Skin epidermis (tissue), 12 donors: ENCODE measurements at regions not wholly inside any gene's neighbourhood (a gene's known extent, or its start where the extent isn't known, plus 50 kb on each side); places are given as distances from the start of the nearest gene placed in this dataset.

Experiments
- H3K27ac ChIP-seq, 21 experiments: fragments of 200-600 bp; sonication (generic) in 11 of 21; one replicate each; pipeline ENCODE4 v1.5.0; 2020; ENCODE audit warnings: mild to moderate bottlenecking in 3 of 21, inconsistent platforms in 2 of 21, moderate library complexity in 2 of 21
- H3K4me3 ChIP-seq, 7 experiments: fragments of 200-600 bp; sonication (generic) in 2 of 7; one replicate each; pipeline ENCODE4 v1.5.0; 2020; ENCODE audit warnings: inconsistent platforms in 2 of 7, mild to moderate bottlenecking in 2 of 7, moderate library complexity in 1 of 7

GRCh38 chr1:191096405-191096804 is 618.7 kb upstream of the BRINP3 start:
- no peak overlapping the region for H3K4me3 ChIP-seq

GRCh38 chr1:191099696-191100095 is 622.0 kb upstream of the BRINP3 start:
- no peak overlapping the region for H3K4me3 ChIP-seq
- no peak overlapping the region for H3K27ac ChIP-seq

More at GRCh38 chr1:191096405-191096804, 618.7 kb upstream of the BRINP3 start:
- no peak overlapping the region for H3K27ac ChIP-seq

- Histone ChIP-seq H3K27ac (no peak overlapping the region), H3K4me3 (no peak overlapping the region)
These were observed 624.3 kb upstream of the BRINP3 start for GRCh38 chr1:191101960-191102359.

GRCh38 chr1:191125950-191126349 is 648.3 kb upstream of the BRINP3 start:
- Histone ChIP-seq H3K4me3 (no peak overlapping the region), H3K27ac (no peak overlapping the region)

GRCh38 chr1:191134796-191135195 is 657.1 kb upstream of the BRINP3 start:
- Histone ChIP-seq H3K27ac (no peak overlapping the region), H3K4me3 (no peak overlapping the region)

- H3K27ac ChIP-seq = no peak overlapping the region
These were observed 662.4 kb upstream of the BRINP3 start for GRCh38 chr1:191140038-191140437.

GRCh38 chr1:191142748-191143147 is 665.1 kb upstream of the BRINP3 start:
- no peak overlapping the region for H3K4me3 ChIP-seq

More at GRCh38 chr1:191140038-191140437, 662.4 kb upstream of the BRINP3 start:
- H3K4me3 ChIP-seq = no peak overlapping the region

GRCh38 chr1:191145834-191146233 is 668.2 kb upstream of the BRINP3 start:
- Histone ChIP-seq H3K4me3 (no peak overlapping the region), H3K27ac (no peak overlapping the region)

More at GRCh38 chr1:191142748-191143147, 665.1 kb upstream of the BRINP3 start:
- no peak overlapping the region for H3K27ac ChIP-seq

GRCh38 chr1:191151321-191151807 is 673.7 kb upstream of the BRINP3 start:
- no peak overlapping the region for H3K4me3 ChIP-seq
- H3K27ac ChIP-seq = no peak overlapping the region

GRCh38 chr1:191152776-191153175 is 675.1 kb upstream of the BRINP3 start:
- no peak overlapping the region for H3K4me3 ChIP-seq
- no peak overlapping the region for H3K27ac ChIP-seq

- H3K4me3 ChIP-seq = no peak overlapping the region
- no peak overlapping the region for H3K27ac ChIP-seq
These were observed 677.5 kb upstream of the BRINP3 start for GRCh38 chr1:191155178-191155577.

GRCh38 chr1:191160837-191161236 is 683.2 kb upstream of the BRINP3 start:
- no peak overlapping the region for H3K27ac ChIP-seq
- H3K4me3 ChIP-seq = no peak overlapping the region

GRCh38 chr1:191162762-191163161 is 685.1 kb upstream of the BRINP3 start:
- H3K27ac ChIP-seq = no peak overlapping the region
- no peak overlapping the region for H3K4me3 ChIP-seq

GRCh38 chr1:191163621-191164020 is 686.0 kb upstream of the BRINP3 start:
- no peak overlapping the region for H3K27ac ChIP-seq
- no peak overlapping the region for H3K4me3 ChIP-seq

- Histone ChIP-seq H3K27ac (no peak overlapping the region), H3K4me3 (no peak overlapping the region)
These were observed 696.6 kb upstream of the BRINP3 start for GRCh38 chr1:191174298-191174697.

GRCh38 chr1:191176131-191176530 is 698.5 kb upstream of the BRINP3 start:
- Histone ChIP-seq H3K4me3 (no peak overlapping the region), H3K27ac (no peak overlapping the region)

GRCh38 chr1:191206513-191207207 is 729.0 kb upstream of the BRINP3 start:
- no peak overlapping the region for H3K4me3 ChIP-seq
- H3K27ac ChIP-seq = no peak overlapping the region

GRCh38 chr1:191222206-191222605 is 744.5 kb upstream of the BRINP3 start:
- no peak overlapping the region for H3K27ac ChIP-seq
- no peak overlapping the region for H3K4me3 ChIP-seq

- H3K4me3 ChIP-seq = no peak overlapping the region
- H3K27ac ChIP-seq = no peak overlapping the region
These were observed 763.3 kb upstream of the BRINP3 start for GRCh38 chr1:191240925-191241324.

- no peak overlapping the region for H3K4me3 ChIP-seq
- no peak overlapping the region for H3K27ac ChIP-seq
These were observed 777.8 kb upstream of the BRINP3 start for GRCh38 chr1:191255354-191256054.

- no peak overlapping the region for H3K4me3 ChIP-seq
- H3K27ac ChIP-seq = no peak overlapping the region
These were observed 779.3 kb upstream of the BRINP3 start for GRCh38 chr1:191256917-191257316.
